ENCODE measurements at regions not wholly inside any gene's neighbourhood (a gene's known extent, or its start where the extent isn't known, plus 50 kb on each side); places are given as distances from the start of the nearest gene placed in this dataset.

DNA sequence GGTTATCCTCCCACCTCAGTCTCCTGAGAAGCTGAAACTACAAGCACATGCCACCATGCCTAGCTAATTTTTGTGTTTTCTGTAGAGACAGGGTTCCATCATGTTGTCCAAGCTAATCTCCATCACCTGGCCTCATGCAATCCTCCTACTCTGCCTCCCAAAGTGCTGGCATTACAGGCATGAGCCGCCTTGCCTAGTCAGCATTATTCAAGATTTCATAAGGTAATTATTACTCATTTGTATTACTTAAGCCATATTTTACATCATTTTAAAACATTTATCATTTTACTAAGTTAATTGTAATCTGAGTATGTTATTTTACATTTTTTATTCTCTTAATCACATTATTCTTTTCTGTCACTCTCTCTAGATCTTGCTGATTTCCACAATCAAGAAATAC lies 1575.6 kb downstream of the NCAM2 start:
- Histone ChIP-seq H3K27me3 (ENCODE audit: control insufficient read depth, insufficient read depth, low read length) (no peaks in the 10 kb centered on the region), H3K27ac (ENCODE audit: low read depth, low read length) (no peak overlapping the region), H3K4me3 (ENCODE audit: low read depth, low read length) (no peak overlapping the region), H3K9me3 (ENCODE audit: control insufficient read depth, insufficient read depth, low read length) (peaks cover 14% of the 10 kb centered on the region)
- DNase-seq (ENCODE audit: low read depth, low spot score): no peak
- POLR2A ChIA-PET: no interaction called here
- TF ChIP-seq, protein P1, sequence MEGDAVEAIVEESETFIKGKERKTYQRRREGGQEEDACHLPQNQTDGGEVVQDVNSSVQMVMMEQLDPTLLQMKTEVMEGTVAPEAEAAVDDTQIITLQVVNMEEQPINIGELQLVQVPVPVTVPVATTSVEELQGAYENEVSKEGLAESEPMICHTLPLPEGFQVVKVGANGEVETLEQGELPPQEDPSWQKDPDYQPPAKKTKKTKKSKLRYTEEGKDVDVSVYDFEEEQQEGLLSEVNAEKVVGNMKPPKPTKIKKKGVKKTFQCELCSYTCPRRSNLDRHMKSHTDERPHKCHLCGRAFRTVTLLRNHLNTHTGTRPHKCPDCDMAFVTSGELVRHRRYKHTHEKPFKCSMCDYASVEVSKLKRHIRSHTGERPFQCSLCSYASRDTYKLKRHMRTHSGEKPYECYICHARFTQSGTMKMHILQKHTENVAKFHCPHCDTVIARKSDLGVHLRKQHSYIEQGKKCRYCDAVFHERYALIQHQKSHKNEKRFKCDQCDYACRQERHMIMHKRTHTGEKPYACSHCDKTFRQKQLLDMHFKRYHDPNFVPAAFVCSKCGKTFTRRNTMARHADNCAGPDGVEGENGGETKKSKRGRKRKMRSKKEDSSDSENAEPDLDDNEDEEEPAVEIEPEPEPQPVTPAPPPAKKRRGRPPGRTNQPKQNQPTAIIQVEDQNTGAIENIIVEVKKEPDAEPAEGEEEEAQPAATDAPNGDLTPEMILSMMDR (IDR thresholded peaks at IDR 0.05; ENCODE audit: low read depth, low read length): no peak
- CTCF ChIA-PET: no interaction called here

DNA sequence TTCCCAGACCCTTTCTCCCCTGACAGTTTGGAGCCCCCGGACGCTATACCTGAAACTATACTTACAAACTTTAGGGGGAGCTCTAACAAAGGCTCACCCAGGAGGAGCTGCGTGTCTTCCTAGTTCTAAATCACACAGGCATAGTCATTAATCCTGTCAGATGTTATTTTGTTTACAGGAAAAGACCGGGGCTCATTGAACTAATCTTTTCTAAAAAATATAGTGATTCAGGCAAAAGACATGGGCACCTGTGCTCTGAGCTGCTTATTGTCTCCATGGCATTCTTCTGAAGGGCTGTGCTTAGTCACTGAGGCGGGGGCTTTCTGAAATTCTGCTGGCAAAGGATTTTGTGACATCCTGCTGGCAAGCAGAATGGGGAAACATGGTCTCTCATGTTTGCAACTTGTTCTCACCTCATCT lies 1577.0 kb downstream of the NCAM2 start:
- no peaks in the 10 kb centered on the region for H3K27me3 ChIP-seq (ENCODE audit: control insufficient read depth, insufficient read depth, low read length)
- no peak for DNase-seq (ENCODE audit: low read depth, low spot score)
- H3K27ac ChIP-seq (ENCODE audit: low read depth, low read length): no peak overlapping the region
- POLR2A ChIA-PET: no interaction called here
- H3K9me3 ChIP-seq (ENCODE audit: control insufficient read depth, insufficient read depth, low read length): peaks cover 19% of the 10 kb centered on the region
- CTCF ChIA-PET: no interaction called here
- no peak overlapping the region for H3K4me3 ChIP-seq (ENCODE audit: low read depth, low read length)
- TF ChIP-seq, protein P1 (IDR thresholded peaks at IDR 0.05; ENCODE audit: low read depth, low read length): no peak

DNA sequence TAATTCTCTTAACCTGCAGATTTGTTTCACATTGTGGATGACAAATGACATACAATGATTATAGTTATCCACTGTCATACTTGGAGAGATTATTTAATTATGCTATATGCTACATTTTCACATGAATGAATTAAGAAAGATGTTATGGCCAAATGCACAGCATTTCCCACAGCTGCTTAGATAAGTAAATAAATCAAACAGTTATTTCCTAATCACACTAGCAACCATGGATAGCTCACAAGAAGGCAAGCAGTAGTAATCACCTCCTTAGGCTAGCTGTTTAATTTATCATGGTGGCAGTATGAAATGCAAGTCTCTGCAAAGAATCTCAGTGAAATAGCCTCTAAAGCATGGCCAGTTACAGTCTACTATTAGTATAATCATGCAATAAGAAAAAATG lies 1581.5 kb downstream of the NCAM2 start:
- POLR2A ChIA-PET: no interaction called here
- TF ChIP-seq, protein P1 (IDR thresholded peaks at IDR 0.05; ENCODE audit: low read depth, low read length): no peak
- no peak for DNase-seq (ENCODE audit: low read depth, low spot score)
- no peak overlapping the region for H3K4me3 ChIP-seq (ENCODE audit: low read depth, low read length)
- CTCF ChIA-PET: no interaction called here
- H3K27ac ChIP-seq (ENCODE audit: low read depth, low read length): no peak overlapping the region
- no peaks in the 10 kb centered on the region for H3K27me3 ChIP-seq (ENCODE audit: control insufficient read depth, insufficient read depth, low read length)
- H3K9me3 ChIP-seq (ENCODE audit: control insufficient read depth, insufficient read depth, low read length): peaks cover 24% of the 10 kb centered on the region

DNA sequence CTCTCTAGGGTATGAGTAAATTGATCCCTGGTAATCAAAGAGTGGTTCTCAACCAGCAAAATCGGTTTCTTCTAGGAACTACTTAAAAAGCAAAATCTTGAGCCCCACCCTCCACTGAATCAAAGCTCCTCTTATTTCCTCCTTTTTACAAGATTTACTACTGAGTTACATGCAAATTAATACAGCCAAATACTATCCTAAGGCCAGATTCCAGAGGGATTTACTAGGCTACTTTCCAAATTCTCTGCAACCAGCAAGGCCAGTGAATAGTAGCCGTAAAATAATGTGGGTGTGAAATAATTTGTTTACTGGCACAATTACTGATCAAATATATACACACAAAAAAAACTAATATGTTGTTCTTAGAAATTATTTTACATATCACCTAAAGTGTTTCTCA lies 1583.8 kb downstream of the NCAM2 start:
- Histone ChIP-seq H3K27me3 (ENCODE audit: control insufficient read depth, insufficient read depth, low read length) (no peaks in the 10 kb centered on the region), H3K4me3 (ENCODE audit: low read depth, low read length) (no peak overlapping the region), H3K27ac (ENCODE audit: low read depth, low read length) (no peak overlapping the region), H3K9me3 (ENCODE audit: control insufficient read depth, insufficient read depth, low read length) (peaks cover 24% of the 10 kb centered on the region)
- CTCF ChIA-PET: no interaction called here
- no peak for DNase-seq (ENCODE audit: low read depth, low spot score)
- POLR2A ChIA-PET: no interaction called here
- TF ChIP-seq, protein P1 (IDR thresholded peaks at IDR 0.05; ENCODE audit: low read depth, low read length): no peak

DNA sequence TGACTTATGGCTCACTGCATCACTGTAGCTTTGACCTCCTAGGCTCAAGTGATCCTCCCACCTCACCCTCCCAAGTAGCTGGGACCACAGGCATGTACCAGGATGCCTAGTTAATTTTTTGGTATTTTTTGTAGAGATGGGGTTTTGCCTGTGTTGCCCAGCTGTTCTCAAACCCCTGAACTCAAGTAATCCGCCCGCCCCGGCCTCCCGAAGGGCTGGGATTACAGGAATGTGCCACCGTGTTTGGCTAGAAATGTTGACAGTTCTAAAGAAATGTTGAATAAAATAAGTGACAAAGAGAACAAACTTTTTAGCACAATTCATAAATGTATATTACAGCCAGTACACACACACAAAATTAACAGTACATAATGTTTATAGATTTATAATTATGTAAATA lies 1586.1 kb downstream of the NCAM2 start:
- Histone ChIP-seq H3K9me3 (ENCODE audit: control insufficient read depth, insufficient read depth, low read length) (peaks cover 14% of the 10 kb centered on the region), H3K4me3 (ENCODE audit: low read depth, low read length) (no peak overlapping the region), H3K27ac (ENCODE audit: low read depth, low read length) (no peak overlapping the region), H3K27me3 (ENCODE audit: control insufficient read depth, insufficient read depth, low read length) (no peaks in the 10 kb centered on the region)
- ChIA-PET POLR2A (no interaction called here), CTCF (no interaction called here)
- no peak for DNase-seq (ENCODE audit: low read depth, low spot score)
- TF ChIP-seq, protein P1 (IDR thresholded peaks at IDR 0.05; ENCODE audit: low read depth, low read length): no peak

Measured in AG04450 (cell line).